HEK293T (cell line): ENCODE measurements at regions not wholly inside any gene's neighbourhood (a gene's known extent, or its start where the extent isn't known, plus 50 kb on each side); places are given as distances from the start of the nearest gene placed in this dataset.

Source experiments
- ARNT ChIP-seq: fragments of 450-650 bp; IDR thresholded peaks from 2 replicates; pipeline ENCODE4 v1.6.1; 2017; ENCODE audit warnings: mild to moderate bottlenecking
- BHLHE40 ChIP-seq: fragments of 450-650 bp; IDR thresholded peaks from 2 replicates; pipeline ENCODE4 v1.6.1; 2016; ENCODE audit warnings: mild to moderate bottlenecking, moderate library complexity, borderline replicate concordance
- ELF4 ChIP-seq: fragments of 450-650 bp; IDR thresholded peaks from 2 replicates; pipeline ENCODE4 v1.6.1; 2017; ENCODE audit warnings: antibody characterized with exemption
- FOXA1 ChIP-seq: fragments of 450-650 bp; IDR thresholded peaks from 2 replicates; pipeline ENCODE4 v1.6.1; 2016; ENCODE audit warnings: mild to moderate bottlenecking
- FOXK2 ChIP-seq: fragments of 450-650 bp; IDR thresholded peaks from 2 replicates; pipeline ENCODE4 v1.6.1; 2016; ENCODE audit warnings: mild to moderate bottlenecking
- FOXM1 ChIP-seq: fragments of 450-650 bp; IDR thresholded peaks from 2 replicates; pipeline ENCODE4 v1.6.1; 2017; ENCODE audit warnings: mild to moderate bottlenecking, borderline replicate concordance
- HDGF ChIP-seq: fragments of 450-650 bp; IDR thresholded peaks from 2 replicates; pipeline ENCODE4 v1.6.1; 2017; ENCODE audit warnings: antibody characterized with exemption, borderline replicate concordance
- LEF1 ChIP-seq: fragments of 450-650 bp; IDR thresholded peaks from 2 replicates; pipeline ENCODE4 v1.6.1; 2017; ENCODE audit warnings: mild to moderate bottlenecking, borderline replicate concordance
- SP1 ChIP-seq: fragments of 450-650 bp; IDR thresholded peaks from 2 replicates; pipeline ENCODE4 v1.6.1; 2017
- SUZ12 ChIP-seq: fragments of 450-650 bp; IDR thresholded peaks from 2 replicates; pipeline ENCODE4 v1.6.1; 2016; ENCODE audit warnings: mild to moderate bottlenecking
- ZNF384 ChIP-seq: fragments of 450-650 bp; IDR thresholded peaks from 2 replicates; pipeline ENCODE4 v1.6.1; 2016
- TF ChIP-seq, protein P1 (sequence below): fragments of 450-650 bp; IDR thresholded peaks from 2 replicates; pipeline ENCODE4 v1.6.1; 2016

DNA sequence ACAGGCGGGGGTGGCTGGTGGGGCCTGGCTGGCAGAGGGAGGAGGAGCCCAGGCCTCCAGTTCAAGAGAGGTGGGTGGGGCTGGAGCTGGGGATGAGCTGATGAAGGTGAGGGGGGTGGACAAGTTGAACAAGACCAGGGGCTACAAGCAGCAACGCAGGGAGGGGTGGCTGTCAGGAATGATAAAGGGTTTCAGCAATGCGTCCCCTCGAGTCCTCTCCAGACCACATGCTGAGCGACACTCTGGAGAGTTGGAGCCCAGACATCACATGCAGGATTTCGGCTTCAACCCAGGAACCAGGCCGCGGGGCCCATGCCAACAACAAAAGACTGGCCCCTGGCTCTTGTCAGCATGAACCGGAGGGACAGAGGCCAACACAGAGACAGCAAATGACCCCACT lies 480.3 kb downstream of the BRD1 start:
- TF ChIP-seq, protein P1, sequence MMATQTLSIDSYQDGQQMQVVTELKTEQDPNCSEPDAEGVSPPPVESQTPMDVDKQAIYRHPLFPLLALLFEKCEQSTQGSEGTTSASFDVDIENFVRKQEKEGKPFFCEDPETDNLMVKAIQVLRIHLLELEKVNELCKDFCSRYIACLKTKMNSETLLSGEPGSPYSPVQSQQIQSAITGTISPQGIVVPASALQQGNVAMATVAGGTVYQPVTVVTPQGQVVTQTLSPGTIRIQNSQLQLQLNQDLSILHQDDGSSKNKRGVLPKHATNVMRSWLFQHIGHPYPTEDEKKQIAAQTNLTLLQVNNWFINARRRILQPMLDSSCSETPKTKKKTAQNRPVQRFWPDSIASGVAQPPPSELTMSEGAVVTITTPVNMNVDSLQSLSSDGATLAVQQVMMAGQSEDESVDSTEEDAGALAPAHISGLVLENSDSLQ = no peak
- TF ChIP-seq BHLHE40 (no peak), FOXA1 (no peak), SUZ12 (no peak), FOXK2 (no peak), LEF1 (no peak), ELF4 (no peak), HDGF (no peak), ZNF384 (no peak), SP1 (no peak), FOXM1 (no peak), ARNT (no peak)
